GM18861 (cell line): ENCODE measurements at regions not wholly inside any gene's neighbourhood (a gene's known extent, or its start where the extent isn't known, plus 50 kb on each side); places are given as distances from the start of the nearest gene placed in this dataset.
"Not testable (repeated sequence)": the region's sequence is repeated elsewhere in the genome, so short reads cannot be mapped to it uniquely, and the experiment has no call there.

Experiments
- ATAC-seq: cut with Tn5 transposase; IDR thresholded peaks from one replicate; pipeline ENCODE4 v1.9.1; 2021; ENCODE audit not compliant: unreplicated experiment

DNA sequence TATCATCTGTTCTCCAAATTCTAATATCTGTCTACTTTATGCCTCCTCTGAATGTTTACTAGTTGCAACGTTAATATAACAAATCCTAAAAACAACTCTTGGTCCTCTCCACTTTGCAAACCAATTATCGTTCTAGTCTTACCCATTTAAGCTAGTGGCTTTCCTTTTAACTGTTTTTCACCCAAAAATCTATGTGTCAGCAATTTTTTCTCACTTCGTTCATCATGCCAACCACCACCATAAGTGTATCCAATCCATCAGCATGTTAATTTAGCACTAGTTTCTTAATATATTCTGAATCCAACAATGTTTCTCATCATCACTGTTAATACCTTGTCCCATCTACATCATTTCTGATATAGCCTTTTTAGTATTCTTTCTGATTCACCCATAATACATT, 90.0 kb upstream of the RORB start:
- no peak for ATAC-seq

DNA sequence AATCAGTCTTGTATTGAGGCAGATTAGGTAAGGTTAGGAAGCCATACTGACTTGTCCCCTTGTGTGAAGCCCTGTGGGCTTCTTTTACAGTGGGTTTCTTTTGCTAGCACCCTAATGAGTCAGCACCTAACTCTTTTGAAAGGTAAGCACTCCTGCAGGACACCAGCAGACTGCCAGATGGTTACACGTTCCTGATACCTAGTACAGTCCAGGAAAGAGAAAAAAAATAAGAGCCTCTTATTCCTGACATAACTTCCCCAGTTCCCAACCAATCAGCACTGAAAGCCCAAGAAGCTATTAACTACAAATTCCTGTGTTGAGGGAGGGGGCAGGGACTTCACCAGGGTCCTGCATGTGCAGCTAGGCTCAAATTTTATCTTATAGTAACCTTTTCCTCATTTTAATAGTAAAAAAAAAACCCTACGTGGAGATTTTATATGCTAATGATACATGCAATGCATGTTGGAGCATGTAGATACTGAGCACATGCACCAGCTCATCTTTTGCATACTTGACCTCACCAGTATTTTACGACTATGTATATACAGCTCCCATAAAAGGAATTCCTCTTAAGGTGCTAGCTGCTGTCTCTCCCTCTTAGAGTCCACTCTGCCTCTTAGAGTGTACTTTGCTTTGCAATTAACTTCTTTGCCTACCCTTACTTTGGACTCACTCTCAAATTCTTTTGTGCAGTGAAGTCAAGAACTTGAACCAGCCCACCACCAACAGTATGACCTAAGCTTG, 84.7 kb upstream of the RORB start:
- no peak for ATAC-seq

- ATAC-seq = no peak
Measured at GRCh38 chr9:74413876-74414275, 83.3 kb upstream of the RORB start.

DNA sequence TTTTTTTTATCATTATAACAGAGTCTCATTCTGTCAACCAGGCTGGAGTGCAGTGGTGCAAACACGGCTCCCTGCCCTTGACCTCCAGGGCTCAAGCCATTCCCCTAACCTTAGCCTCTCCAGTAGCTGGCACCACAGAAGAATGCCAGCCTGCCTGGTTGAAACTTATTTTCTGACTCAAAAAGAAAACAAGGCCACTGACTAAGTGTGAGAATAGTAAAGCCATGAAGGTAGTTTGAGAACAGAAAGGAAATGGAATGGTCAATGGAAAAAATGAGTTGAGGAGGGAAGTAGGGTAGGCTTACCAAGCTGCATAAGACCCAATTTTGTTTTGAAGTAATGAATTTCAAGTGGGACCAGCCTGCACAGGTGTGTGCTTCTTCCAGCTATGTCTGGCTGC, 82.8 kb upstream of the RORB start:
- no peak for ATAC-seq

GRCh38 chr9:74415995-74416394, 81.1 kb upstream of the RORB start:
- no peak for ATAC-seq

DNA sequence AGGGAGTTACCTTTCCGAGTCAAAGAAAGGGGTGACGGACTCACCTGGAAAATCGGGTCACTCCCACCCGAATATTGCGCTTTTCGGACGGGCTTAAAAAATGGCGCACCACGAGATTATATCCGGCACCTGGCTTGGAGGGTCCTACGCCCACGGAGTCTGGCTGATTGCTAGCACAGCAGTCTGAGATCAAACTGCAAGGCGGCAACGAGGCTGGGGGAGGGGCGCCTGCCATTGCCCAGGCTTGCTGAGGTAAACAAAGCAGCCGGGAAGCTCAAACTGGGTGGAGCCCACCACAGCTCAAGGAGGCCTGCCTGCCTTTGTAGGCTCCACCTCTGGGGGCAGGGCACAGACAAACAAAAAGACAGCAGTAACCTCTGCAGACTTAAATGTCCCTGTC, 72.6 kb upstream of the RORB start:
- not testable (repeated sequence) for ATAC-seq

GRCh38 chr9:74431467-74431866, 65.7 kb upstream of the RORB start:
- ATAC-seq = no peak

GRCh38 chr9:74443036-74443750, 53.9 kb upstream of the RORB start:
- ATAC-seq = no peak

DNA sequence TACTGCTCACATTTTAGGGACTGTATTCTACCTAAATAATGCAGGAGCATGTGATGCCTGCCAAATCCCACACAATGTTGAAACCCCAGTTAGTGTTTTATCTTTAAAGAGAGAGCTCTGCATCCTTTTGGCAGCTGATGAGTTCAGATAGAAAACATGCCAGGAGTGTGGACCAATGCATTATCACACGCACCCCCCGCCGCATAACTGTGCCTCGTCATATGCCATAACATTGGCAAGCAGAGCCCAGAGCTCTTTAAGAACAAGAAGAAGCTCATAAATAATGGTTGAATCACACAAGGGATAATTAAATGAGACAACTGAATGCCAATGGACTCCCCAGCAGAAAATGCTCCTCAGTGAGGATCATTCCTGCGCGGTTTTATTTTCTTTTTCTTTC, 52.8 kb upstream of the RORB start:
- ATAC-seq = no peak
